ENCODE measurements at regions not wholly inside any gene's neighbourhood (a gene's known extent, or its start where the extent isn't known, plus 50 kb on each side); places are given as distances from the start of the nearest gene placed in this dataset.

DNA sequence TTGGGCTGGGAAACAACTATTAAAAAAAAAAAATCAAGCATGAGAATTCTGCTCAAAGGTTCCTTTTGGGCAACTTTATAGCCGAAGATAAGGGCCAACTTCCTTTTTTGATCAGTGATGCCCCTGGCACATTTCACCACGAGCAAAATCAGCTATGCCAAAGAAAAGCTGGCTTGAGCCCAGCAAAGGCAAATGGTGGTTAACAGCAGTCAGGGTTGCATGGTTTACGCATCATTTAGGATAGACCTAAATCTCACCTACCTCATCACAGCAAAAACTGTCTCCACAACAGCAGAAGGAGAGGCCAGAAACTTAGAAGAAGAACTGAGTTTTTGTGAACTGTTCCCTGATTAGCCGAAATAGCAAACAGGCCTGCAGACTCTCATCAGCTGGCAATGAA is 220.1 kb upstream of the CDIN1 start:
- Histone ChIP-seq H3K4me3 (no peak overlapping the region), H3K27ac (no peak overlapping the region), H3K9ac (no peak overlapping the region), H3K79me2 (ENCODE audit: low read depth) (no peaks in the 10 kb centered on the region), H3F3A (ENCODE audit: low read depth) (no peaks in the 10 kb centered on the region), H3K9me3 (ENCODE audit: low read depth) (no peaks in the 10 kb centered on the region), H3K4me2 (no peak overlapping the region), H4K20me1 (ENCODE audit: low read depth) (no peaks in the 10 kb centered on the region), H2AFZ (replicated peaks) (no peak overlapping the region), H3K27me3 (no peaks in the 10 kb centered on the region), H3K36me3 (no peaks in the 10 kb centered on the region), H3K4me1 (no peaks in the 10 kb centered on the region)
- H3K27ac Mint-ChIP-seq, result no peak overlapping the region
- no peak overlapping the region for H3K4me3 Mint-ChIP-seq
- DNase-seq (ENCODE audit: low spot score), result no peak
- H3K4me1 Mint-ChIP-seq, result peaks cover 18% of the 10 kb centered on the region
- no peaks in the 10 kb centered on the region for H3K9me3 Mint-ChIP-seq
- H3K27me3 Mint-ChIP-seq (ENCODE audit: insufficient read depth, low read depth), result no peaks in the 10 kb centered on the region
- TF ChIP-seq CTCF (IDR thresholded peaks at IDR 0.05) (no peak), EZH2 (IDR thresholded peaks at IDR 0.05) (no peak), EZH2phosphoT487 (IDR thresholded peaks at IDR 0.05) (no peak)
- H3K36me3 Mint-ChIP-seq, result no peaks in the 10 kb centered on the region

- Histone ChIP-seq H3K4me1 (no peaks in the 10 kb centered on the region), H3K79me2 (ENCODE audit: low read depth) (no peaks in the 10 kb centered on the region), H2AFZ (replicated peaks) (no peak overlapping the region), H3K27ac (no peak overlapping the region), H4K20me1 (ENCODE audit: low read depth) (no peaks in the 10 kb centered on the region), H3K9me3 (ENCODE audit: low read depth) (no peaks in the 10 kb centered on the region), H3F3A (ENCODE audit: low read depth) (no peaks in the 10 kb centered on the region), H3K27me3 (no peaks in the 10 kb centered on the region), H3K9ac (no peak overlapping the region), H3K36me3 (no peaks in the 10 kb centered on the region), H3K4me3 (no peak overlapping the region), H3K4me2 (no peak overlapping the region)
- H3K27ac Mint-ChIP-seq, result no peak overlapping the region
- DNase-seq (ENCODE audit: low spot score), result no peak
- no peaks in the 10 kb centered on the region for H3K9me3 Mint-ChIP-seq
- no peaks in the 10 kb centered on the region for H3K36me3 Mint-ChIP-seq
- peaks cover 1% of the 10 kb centered on the region for H3K27me3 Mint-ChIP-seq (ENCODE audit: insufficient read depth, low read depth)
- H3K4me1 Mint-ChIP-seq, result peaks cover 21% of the 10 kb centered on the region
- no peak overlapping the region for H3K4me3 Mint-ChIP-seq
- TF ChIP-seq CTCF (IDR thresholded peaks at IDR 0.05) (no peak), EZH2 (IDR thresholded peaks at IDR 0.05) (no peak), EZH2phosphoT487 (IDR thresholded peaks at IDR 0.05) (no peak)
Observed at GRCh38 chr15:36361351-36361870, 218.0 kb upstream of the CDIN1 start.

DNA sequence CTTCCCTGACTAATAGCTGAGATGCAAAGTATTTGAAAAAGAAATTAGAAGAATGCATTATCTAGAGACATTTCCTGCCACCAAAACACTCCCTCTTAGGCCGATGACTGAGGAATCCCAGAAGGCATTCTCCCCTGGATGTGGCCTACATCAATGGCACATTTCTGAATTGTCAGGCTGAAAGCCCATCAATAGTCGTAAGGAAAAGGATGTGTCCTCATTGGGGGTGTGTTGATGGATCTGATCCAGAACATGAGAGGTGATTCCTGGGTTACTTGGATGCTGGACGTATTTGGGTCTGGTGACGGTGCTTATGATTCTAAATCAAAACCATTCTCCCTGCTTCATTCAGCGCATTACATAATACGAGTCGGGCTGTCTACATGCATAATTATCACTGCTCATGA is 216.9 kb upstream of the CDIN1 start:
- TF ChIP-seq EZH2phosphoT487 (IDR thresholded peaks at IDR 0.05) (no peak), EZH2 (IDR thresholded peaks at IDR 0.05) (no peak), CTCF (IDR thresholded peaks at IDR 0.05) (no peak)
- Mint-ChIP-seq H3K9me3 (no peaks in the 10 kb centered on the region), H3K4me3 (no peak overlapping the region), H3K36me3 (no peaks in the 10 kb centered on the region), H3K27ac (no peak overlapping the region), H3K4me1 (peaks cover 14% of the 10 kb centered on the region), H3K27me3 (ENCODE audit: insufficient read depth, low read depth) (peaks cover 4% of the 10 kb centered on the region)
- H3K4me3 ChIP-seq, result no peak overlapping the region
- H3K36me3 ChIP-seq, result no peaks in the 10 kb centered on the region
- H3K4me1 ChIP-seq, result no peaks in the 10 kb centered on the region
- no peak overlapping the region for H2AFZ ChIP-seq (replicated peaks)
- H4K20me1 ChIP-seq (ENCODE audit: low read depth), result no peaks in the 10 kb centered on the region
- H3F3A ChIP-seq (ENCODE audit: low read depth), result no peaks in the 10 kb centered on the region
- H3K27ac ChIP-seq, result no peak overlapping the region
- H3K9ac ChIP-seq, result no peak overlapping the region
- no peak overlapping the region for H3K4me2 ChIP-seq
- H3K79me2 ChIP-seq (ENCODE audit: low read depth), result no peaks in the 10 kb centered on the region
- H3K27me3 ChIP-seq, result no peaks in the 10 kb centered on the region
- no peak for DNase-seq (ENCODE audit: low spot score)
- no peaks in the 10 kb centered on the region for H3K9me3 ChIP-seq (ENCODE audit: low read depth)

All from neural progenitor cell (in vitro differentiated cells).